HS-5 (cell line): ENCODE measurements at regions not wholly inside any gene's neighbourhood (a gene's known extent, or its start where the extent isn't known, plus 50 kb on each side); places are given as distances from the start of the nearest gene placed in this dataset.
"Not testable (repeated sequence)": the region's sequence is repeated elsewhere in the genome, so short reads cannot be mapped to it uniquely, and the experiment has no call there.

Source experiments
- DNase-seq: peaks from one replicate; pipeline ENCODE4 v3.0.0-alpha.2; 2012; ENCODE audit warnings: low read depth

DNA sequence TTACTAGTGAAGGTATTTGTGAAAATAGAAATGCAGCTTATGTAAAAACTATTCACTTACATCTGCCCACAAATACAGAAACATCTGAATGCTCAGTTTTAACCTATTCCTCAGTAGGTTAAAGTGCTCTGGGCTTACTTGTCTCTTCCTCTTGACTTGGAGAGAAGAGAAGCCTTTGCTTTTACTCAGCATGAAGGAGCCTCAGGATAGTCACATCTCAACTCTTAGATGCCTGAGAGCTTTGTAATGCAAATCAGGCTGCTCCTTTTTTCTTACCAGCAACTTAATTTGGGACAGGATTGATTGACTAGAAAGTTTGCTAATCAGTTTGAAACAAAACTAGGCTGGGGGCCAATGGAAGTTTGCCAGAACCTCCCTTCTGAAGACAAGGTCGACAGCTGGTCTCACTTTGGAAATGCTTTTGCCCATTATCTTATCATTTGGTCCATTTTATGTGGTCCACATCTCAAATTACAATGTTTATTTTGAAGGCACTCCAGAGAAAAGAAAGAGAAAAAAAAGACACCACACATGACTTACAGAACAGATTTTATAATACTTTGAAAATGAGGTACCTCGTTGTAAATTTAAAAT, 274.9 kb upstream of the FRG1 start:
- not testable (repeated sequence) for DNase-seq

DNA sequence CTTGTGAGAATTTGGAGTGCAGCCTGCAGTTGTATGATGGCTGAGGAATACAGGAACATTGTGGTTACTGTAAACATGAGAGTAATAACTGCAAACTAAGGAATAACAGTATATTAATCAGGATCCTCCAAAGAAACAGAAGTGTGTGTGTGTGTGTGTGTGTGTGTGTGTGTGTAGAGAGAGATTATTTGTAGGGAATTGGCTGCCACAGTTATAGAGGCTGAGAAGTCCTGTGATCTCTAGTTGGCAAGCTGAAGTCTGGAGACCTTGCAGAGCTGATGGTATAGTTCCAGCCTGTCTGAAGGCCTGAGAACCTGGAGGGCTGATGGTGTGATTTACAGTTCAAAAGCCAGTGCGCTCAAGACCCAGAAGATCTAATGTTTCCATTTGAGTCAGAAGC, 273.3 kb upstream of the FRG1 start:
- DNase-seq: not testable (repeated sequence)

GRCh38 chr4:189697675-189698245, 242.9 kb upstream of the FRG1 start:
- DNase-seq: not testable (repeated sequence)

- DNase-seq: not testable (repeated sequence)
These were observed 237.7 kb upstream of the FRG1 start for GRCh38 chr4:189703000-189703399.

DNA sequence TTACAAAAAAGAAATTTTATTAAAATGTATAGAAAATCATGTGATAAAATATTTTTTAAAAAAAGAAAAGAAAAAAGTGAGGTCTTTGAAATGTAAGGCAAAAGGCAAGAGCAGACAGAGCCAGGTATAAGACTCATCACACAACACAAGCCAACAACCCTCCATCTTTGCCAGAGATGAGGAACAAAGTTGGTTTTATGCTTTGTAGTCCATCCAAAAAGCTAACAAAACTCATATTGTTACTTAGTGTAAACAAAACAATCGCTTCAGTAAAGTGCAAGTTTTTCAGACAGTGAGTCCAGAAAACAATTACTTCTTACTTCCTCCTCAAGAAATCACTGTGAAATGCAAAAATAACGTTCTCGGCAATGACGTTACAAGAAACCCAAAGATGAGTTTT, 233.9 kb upstream of the FRG1 start:
- DNase-seq: not testable (repeated sequence)

DNA sequence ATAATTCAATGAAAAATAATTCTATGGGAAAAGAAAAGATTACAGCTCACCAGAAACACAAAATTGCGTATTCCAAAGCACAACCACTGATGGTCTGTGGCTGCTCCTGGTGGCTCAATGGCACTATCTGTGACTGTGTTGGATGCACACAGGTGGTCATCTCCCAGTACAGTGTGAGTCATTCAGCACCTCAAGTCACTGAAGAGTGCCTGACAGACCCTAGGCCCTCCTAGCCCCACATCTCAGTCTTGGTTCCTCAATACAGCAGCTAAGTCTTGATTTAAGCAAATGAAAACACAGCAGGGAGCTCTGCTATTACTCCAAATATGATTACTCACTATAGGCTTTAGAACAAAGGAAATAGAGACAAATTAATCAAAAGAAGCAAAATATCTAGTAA, 233.4 kb upstream of the FRG1 start:
- DNase-seq: not testable (repeated sequence)

DNA sequence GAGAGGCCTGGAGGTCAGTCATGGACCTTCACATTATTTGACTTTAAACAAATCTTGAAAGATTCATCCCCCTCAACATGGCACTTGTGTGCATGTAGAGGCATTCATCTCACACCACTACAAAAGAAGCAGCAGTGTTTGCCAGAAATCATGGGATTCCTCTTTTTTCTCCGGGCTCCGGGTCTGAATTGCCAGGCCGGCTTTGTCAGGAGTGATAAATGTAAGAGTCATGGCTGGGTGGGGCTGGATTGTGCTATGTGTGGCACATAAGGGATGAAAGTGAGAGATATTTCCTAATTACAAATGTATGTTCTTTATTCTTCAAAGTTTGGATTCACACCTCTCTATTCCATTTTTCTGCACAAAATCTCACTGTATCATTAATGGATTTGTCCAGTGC, 228.7 kb upstream of the FRG1 start:
- DNase-seq: not testable (repeated sequence)

DNA sequence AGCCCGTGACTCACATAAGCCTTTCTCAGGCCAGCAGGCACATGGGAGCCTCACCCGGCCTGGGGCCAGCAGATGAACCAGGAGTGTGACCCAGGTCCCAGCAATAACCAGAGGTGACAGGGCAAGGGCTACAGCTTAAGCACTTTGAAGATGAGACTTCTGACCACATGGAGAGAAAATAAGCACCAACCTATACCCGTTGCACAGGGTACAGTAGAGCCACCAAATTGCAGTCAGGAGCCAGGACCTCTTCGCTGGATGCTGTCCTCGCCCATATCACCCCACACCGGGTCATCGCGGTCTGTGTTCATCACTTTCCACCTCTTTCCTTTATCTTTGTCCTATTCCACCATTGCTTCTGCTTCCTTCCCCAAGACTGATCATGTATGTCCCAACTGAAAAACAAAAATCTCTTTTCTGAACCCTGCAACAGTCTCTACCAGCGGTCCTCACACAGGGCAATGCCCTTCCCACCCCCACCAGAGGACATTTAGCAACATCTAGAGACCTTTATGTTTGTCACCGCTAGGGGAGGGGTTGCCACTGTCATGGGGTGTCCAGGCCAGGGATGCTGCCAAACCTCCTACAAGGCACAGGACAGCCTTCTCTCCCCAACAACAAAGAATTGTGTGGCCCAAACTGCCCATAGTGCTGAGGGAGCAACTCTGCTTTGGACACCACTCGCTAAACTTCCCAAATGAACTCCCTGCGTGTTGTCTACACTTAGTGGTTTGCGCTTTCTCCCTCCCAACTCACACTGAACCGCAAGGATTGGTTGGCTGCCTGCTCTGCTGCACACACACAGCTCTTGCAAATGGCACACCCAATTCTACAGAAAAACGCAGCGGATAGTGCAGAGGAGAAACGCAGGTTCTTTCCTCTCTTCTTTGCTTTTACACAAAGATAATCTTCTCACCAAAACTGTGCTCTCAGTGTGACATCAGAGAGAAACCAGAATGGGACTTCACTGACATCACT, 219.4 kb upstream of the FRG1 start:
- DNase-seq: not testable (repeated sequence)

DNA sequence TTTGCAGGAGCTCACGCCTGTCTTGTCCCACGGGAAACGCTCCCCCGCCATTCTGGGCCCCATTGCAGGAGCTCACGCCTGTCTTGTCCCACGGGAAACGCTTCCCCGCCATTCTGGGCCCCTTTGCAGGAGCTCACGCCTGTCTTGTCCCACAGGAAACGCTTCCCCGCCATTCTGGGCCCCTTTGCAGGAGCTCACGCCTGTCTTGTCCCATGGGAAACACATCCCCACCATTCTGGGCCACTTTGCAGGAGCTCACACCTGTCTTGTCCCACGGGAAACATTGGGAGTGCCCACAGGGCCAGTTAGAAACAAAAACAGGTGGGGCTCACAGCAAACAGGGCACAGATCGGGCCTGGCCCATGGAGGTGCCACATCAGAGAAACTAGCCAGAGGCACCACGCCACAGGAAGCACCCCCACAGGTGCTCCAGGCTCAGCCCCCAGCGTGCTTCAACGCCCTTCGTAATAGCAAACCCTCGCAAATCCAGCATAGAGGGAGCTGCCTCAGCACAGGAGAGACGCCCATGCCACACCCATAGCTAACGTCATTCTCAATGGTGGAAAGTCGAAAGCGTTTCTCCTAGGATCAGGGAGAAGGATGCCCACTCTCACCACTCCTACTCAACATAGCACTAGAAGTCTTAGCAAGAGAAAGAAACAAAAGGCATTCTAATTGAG, 218.2 kb upstream of the FRG1 start:
- not testable (repeated sequence) for DNase-seq

DNA sequence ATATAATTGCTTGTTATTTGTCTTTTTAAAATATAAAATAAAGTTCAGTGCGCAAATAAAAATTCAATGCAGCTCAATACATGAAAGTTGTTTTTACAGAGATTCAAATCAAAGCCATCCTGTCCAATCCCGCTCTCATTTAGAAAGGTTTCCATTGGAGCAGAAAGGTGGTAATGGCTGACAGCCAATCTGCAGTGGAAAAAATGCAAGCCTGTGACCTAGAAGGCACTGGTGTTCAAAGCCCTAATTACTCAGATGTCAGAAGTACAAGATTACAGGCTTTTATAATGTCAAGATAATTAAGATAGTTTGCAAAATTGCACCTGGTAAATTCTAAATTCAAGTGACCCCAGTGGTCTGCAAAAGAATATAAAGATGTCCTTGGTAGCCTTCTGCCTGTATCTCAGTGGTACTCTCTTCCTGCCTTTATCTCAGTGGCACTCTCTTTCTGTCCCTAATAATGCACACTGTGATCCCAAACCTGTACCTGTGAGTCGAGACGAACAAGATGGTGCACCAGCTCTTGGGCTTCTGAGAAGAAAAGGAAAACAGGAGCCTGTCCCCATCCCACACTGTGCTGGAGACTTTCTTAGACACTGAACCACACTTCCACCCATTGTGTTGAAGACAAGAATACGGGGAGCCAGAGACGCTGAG, 212.6 kb upstream of the FRG1 start:
- DNase-seq: not testable (repeated sequence)

GRCh38 chr4:189731989-189732388, 208.7 kb upstream of the FRG1 start:
- not testable (repeated sequence) for DNase-seq

DNA sequence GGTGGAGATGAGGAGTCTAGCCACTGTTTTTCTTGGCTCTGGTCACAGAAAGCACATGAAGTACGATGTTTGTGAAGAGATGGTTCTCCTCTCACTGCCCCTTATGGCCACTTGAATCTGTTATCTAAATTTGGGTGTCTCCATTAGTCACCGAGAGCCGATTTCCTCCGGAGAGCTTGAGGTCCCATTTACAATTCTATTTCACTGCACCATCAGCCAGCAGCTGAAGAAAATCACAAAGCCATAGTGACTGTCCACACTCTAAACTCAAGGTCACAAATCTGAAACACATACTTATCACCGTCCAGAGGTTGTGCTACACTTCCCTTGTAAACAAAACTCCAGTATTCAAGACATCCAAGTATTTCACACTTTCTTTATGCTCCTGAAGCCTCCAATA, 207.2 kb upstream of the FRG1 start:
- DNase-seq: not testable (repeated sequence)

GRCh38 chr4:189734648-189735267, 205.9 kb upstream of the FRG1 start:
- not testable (repeated sequence) for DNase-seq

- not testable (repeated sequence) for DNase-seq
These were observed 204.0 kb upstream of the FRG1 start for GRCh38 chr4:189736656-189737055.

DNA sequence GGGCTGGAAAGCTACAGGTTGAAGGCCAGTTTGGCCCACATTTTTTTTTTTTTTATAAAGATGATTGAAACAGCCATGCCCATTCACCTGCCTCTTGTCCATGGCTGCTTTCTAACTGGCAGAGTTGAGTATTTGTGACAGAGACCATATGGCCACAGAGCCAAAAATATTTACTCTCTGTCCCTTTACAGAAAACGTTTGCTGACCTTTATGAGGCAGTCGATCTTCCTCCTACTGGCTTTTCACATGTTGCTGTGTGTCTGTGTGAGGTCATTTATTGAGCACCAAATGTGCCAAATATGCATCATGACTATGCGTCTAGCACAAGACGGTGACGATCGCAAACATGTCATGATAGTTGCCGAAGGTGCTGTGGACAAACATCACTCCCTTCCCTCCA, 200.6 kb upstream of the FRG1 start:
- DNase-seq: not testable (repeated sequence)

DNA sequence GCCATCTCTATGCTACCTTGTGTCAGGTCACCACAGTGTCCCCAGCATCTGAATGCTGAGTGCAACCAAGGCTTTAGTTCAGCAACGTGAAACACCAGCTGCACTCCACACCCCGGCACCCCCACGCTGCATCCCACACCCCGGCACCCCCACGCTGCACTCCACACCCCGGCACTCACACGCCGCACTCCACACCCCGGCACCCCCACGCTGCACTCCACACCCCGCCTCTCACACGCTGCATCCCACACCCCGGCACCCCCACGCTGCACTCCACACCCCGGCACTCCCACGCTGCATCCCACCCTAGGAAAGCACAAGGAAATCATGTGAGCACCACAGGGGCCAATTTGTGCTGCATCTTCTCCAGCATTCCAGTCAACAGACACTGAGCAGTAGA, 199.8 kb upstream of the FRG1 start:
- DNase-seq: no peak

GRCh38 chr4:189753092-189753491, 187.6 kb upstream of the FRG1 start:
- DNase-seq: not testable (repeated sequence)

GRCh38 chr4:189763583-189763982, 177.1 kb upstream of the FRG1 start:
- no peak for DNase-seq

DNA sequence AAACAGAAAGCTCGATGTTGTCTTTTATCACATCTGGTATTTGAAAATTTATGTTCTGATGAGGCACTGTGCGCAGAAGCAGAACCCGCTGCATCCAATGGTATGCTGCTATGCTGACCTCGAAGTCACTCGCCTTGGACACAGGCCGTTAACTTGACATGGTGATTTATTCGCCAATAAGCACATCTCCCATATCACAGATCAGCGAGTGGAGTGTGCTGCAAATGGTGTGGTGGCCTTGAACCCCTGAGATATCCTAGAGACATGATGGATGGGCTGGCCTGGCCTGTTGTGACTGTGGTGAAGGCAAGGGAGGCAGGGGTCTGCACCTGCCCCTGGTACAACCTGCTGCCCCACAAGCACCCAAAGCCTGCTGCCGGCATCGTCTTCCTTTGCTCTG, 175.4 kb upstream of the FRG1 start:
- DNase-seq: no peak

DNA sequence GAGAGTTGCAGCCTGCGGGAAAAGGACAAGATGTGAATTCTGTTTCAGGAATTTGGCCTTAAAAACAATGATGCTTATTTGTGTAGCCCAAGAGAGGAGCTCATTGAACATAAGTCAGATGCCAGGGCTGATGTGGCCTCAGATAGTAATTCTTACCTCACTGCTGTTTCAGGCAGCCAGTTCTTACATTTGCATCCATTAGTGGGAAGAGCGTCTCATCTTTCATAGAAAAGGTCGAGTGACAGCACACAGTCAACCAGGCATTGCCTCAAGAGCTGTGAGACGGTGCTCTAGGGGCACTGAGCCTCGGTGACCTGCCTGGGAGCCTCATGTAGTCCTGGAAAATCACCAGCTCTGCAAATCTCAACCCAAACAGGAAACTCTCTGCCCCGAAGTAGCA, 174.9 kb upstream of the FRG1 start:
- DNase-seq: no peak

DNA sequence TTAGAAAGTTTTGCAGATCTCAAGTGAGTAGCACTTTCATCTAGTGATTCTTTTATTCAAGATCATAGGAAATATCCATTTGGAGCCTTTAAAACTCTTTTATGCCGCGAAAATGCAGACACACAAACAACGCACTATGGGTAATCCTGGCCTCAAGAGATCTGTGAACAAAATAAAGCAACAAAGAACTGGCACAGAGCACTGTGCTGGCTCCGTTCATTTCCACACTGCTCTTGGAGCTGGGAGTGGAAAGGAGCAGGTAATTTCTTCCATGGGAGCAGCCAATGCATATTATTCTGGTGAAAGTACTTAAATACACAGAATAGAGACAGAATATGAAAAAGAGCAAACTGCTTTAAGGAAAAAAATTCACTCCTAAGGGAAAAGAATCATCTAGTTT, 172.7 kb upstream of the FRG1 start:
- DNase-seq: no peak
